Spleen (tissue), 11 donors: ENCODE measurements at regions not wholly inside any gene's neighbourhood (a gene's known extent, or its start where the extent isn't known, plus 50 kb on each side); places are given as distances from the start of the nearest gene placed in this dataset.

Experiments used
- DNase-seq: peaks from one replicate; pipeline ENCODE4 v3.0.0-alpha.2; 2020
- H3K27ac ChIP-seq, 8 donors: fragments of 200-600 bp; sonication (generic) in 7 of 8; 1 replicate in 4 of 8; 2 replicates in 4 of 8; pipeline versions ENCODE4 v1.5.0 to v1.8.0; 2016 to 2021; ENCODE audit warnings: inconsistent platforms in 4 of 8, mild to moderate bottlenecking in 4 of 8, moderate library complexity in 1 of 8
- H3K27me3 ChIP-seq, 7 donors: fragments of 200-600 bp; sonication (generic) in 6 of 7; replicated peaks in 1 of 7; 1 replicate in 4 of 7; 2 replicates in 3 of 7; pipeline versions ENCODE4 v1.5.0 to v1.8.0; 2016 to 2021; ENCODE audit warnings: inconsistent platforms in 3 of 7, mild to moderate bottlenecking in 1 of 7
- H3K36me3 ChIP-seq, 6 donors: fragments of 200-600 bp; sonication (generic) in 5 of 6; 1 replicate in 4 of 6; 2 replicates in 2 of 6; pipeline versions ENCODE4 v1.5.0 to v1.8.0; 2016 to 2021; ENCODE audit warnings: inconsistent platforms in 2 of 6
- H3K4me1 ChIP-seq, 6 donors: fragments of 200-600 bp; sonication (generic) in 5 of 6; 1 replicate in 3 of 6; 2 replicates in 3 of 6; pipeline versions ENCODE4 v1.5.0 to v1.8.0; 2016 to 2021; ENCODE audit warnings: inconsistent platforms in 3 of 6
- H3K4me3 ChIP-seq, 8 donors: fragments of 200-600 bp; sonication (generic) in 7 of 8; 1 replicate in 4 of 8; 2 replicates in 4 of 8; pipeline versions ENCODE4 v1.5.0 to v1.8.0; 2016 to 2021; ENCODE audit warnings: inconsistent platforms in 4 of 8, mild to moderate bottlenecking in 4 of 8, moderate library complexity in 2 of 8
- H3K9me3 ChIP-seq, 8 donors: fragments of 200-600 bp; sonication (generic) in 7 of 8; 1 replicate in 4 of 8; 2 replicates in 4 of 8; pipeline versions ENCODE4 v1.5.0 to v1.8.0; 2016 to 2021; ENCODE audit warnings: inconsistent platforms in 4 of 8
- POLR2A ChIP-seq, 3 donors: fragments of 450-650 bp; IDR thresholded peaks; one replicate each; pipeline ENCODE4 v1.5.1; 2017; ENCODE audit warnings: antibody characterized with exemption in 3 of 3, mild to moderate bottlenecking in 1 of 3
- POLR2AphosphoS5 ChIP-seq, 3 donors: sonication (generic); formaldehyde crosslinking; IDR thresholded peaks; one replicate each; pipeline ENCODE4 v1.5.1; 2017; ENCODE audit warnings: antibody characterized with exemption in 3 of 3
- WGBS, 5 donors: extraction: QIAGEN DNeasy Blood & Tissue Kit in 3 of 5; methylation state at CpG; one replicate each; pipeline versions ENCODE4 v1.1.5 to v1.1.7; 2013 to 2018; 5-methylcytosine and 5-hydroxymethylcytosine counted together
- intact Hi-C: fragments of 100-400 bp; cut with DNase I; formaldehyde crosslinking; loops from one replicate; pipeline ENCODE4 v1.15.0; 2023; ENCODE audit warnings: low total_unique reads
- TF ChIP-seq, protein P1 (sequence below), 11 experiments: fragments of 200-600 bp in 7 of 11; fragments of 450-650 bp in 4 of 11; sonication (generic) in 4 of 11; IDR thresholded peaks in 8 of 11; conservative IDR thresholded peaks in 3 of 11; 1 replicate in 7 of 11; 2 replicates in 4 of 11; pipeline versions ENCODE4 v1.4.0 to v1.8.0; 2016 to 2021; ENCODE audit warnings: antibody characterized with exemption in 11 of 11, inconsistent platforms in 4 of 11, mild to moderate bottlenecking in 1 of 11
- donor health status: healthy with polysubstance abuse.
- donor health status: DM: no; HTN: no; CAD: no; lungs with moderate emphysema.
- donor health status: DM: no; HTN: no; CAD: no.
- donor health status: Bipolar disorder and iron deficiency.
- donor health status: healthy.
- donor health status: DM: no; HTN: no; CAD: no.
- donor health status: DM: yes; HTN: yes; CAD: no.

- no peaks in the 10 kb centered on the region for H3K9me3 ChIP-seq
- intact Hi-C loops, result no loop called here
- H3K27ac ChIP-seq, result peak overlapping the region in 6 of 8 donors; percentile 7 to 65 (median 49)
- no peak for TF ChIP-seq POLR2AphosphoS5 (IDR thresholded peaks at IDR 0.05)
- TF ChIP-seq, protein P1, sequence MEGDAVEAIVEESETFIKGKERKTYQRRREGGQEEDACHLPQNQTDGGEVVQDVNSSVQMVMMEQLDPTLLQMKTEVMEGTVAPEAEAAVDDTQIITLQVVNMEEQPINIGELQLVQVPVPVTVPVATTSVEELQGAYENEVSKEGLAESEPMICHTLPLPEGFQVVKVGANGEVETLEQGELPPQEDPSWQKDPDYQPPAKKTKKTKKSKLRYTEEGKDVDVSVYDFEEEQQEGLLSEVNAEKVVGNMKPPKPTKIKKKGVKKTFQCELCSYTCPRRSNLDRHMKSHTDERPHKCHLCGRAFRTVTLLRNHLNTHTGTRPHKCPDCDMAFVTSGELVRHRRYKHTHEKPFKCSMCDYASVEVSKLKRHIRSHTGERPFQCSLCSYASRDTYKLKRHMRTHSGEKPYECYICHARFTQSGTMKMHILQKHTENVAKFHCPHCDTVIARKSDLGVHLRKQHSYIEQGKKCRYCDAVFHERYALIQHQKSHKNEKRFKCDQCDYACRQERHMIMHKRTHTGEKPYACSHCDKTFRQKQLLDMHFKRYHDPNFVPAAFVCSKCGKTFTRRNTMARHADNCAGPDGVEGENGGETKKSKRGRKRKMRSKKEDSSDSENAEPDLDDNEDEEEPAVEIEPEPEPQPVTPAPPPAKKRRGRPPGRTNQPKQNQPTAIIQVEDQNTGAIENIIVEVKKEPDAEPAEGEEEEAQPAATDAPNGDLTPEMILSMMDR (IDR thresholded peaks at IDR 0.05 in 8 of 11, conservative IDR thresholded peaks at IDR 0.05 in 3 of 11), result no peak
- TF ChIP-seq POLR2A (IDR thresholded peaks at IDR 0.05), result no peak
- H3K36me3 ChIP-seq, result no peaks in the 10 kb centered on the region
- no peaks in the 10 kb centered on the region for H3K27me3 ChIP-seq
- WGBS, 5 donors, result 20 to 33% (median 24%) methylated on average over 7 of the region's 7 CpGs
- DNase-seq, result no peak
- H3K4me3 ChIP-seq, result peak overlapping the region in 2 of 8 donors; percentile 17 to 25
- H3K4me1 ChIP-seq, result peaks cover 0 to 10% (median 3%) of the 10 kb centered on the region in 6 donors
Measured at GRCh38 chr15:53448232-53449015, 311.0 kb downstream of the WDR72 start.

DNA sequence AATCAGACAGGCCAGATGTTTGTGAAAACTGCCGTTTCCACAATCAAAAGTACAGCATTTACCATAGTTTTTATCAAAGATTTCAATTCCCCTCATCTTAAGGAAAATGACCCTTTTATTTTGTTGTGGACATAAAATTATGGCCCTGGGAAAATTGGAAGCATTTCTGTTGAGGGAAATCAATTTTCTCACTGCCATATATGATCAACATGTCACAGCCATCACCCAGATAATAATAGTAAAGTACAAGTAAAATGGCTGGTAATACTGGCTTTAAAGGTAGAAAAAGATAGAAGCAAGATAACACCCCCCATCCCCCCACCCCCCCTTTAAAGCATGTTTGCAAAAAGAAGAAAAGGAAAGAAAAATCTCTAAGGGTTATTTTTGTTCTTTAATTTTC, 311.7 kb downstream of the WDR72 start:
- no peak overlapping the region for H3K4me3 ChIP-seq
- no peaks in the 10 kb centered on the region for H3K27me3 ChIP-seq
- no peaks in the 10 kb centered on the region for H3K36me3 ChIP-seq
- intact Hi-C loops, result no loop called here
- H3K9me3 ChIP-seq, result no peaks in the 10 kb centered on the region
- no peak for DNase-seq
- TF ChIP-seq POLR2AphosphoS5 (IDR thresholded peaks at IDR 0.05) (no peak), POLR2A (IDR thresholded peaks at IDR 0.05) (no peak)
- TF ChIP-seq, protein P1 (IDR thresholded peaks at IDR 0.05 in 8 of 11, conservative IDR thresholded peaks at IDR 0.05 in 3 of 11), result no peak
- H3K4me1 ChIP-seq, result peaks cover 0 to 10% (median 3%) of the 10 kb centered on the region in 6 donors
- peak overlapping the region in 3 of 8 donors; percentile 43 to 65 (median 60) for H3K27ac ChIP-seq
- 68 to 83% (median 74%) methylated on average over 1 of the region's 1 CpG for WGBS, 5 donors

DNA sequence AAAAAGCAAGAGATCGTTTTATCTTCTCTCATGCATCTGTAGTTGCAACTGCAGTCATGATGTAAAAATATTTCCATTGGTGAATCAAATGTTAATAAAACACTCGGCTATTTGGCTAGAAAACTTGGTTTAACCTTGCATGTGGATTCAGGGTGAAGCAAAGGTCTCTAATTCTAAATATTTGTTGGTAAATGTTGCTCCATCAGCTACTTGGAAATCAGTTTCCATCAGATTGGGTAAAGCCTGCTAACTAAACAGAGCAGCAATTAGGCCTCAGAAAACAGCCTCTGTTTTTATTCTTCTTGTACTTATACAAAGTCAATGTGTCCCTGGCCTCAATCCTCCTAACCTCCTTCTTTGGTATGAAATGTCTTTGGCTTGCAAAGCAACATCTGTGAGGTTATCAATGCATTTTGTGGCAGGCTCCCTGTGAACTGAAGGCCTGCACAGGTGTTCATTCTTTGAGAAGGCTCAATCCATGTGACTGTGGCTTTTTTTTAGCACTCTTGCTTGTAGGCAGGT, 312.3 kb downstream of the WDR72 start:
- Histone ChIP-seq H3K27ac (no peak overlapping the region), H3K9me3 (no peaks in the 10 kb centered on the region), H3K36me3 (no peaks in the 10 kb centered on the region), H3K4me1 (peaks cover 0 to 10% (median 3%) of the 10 kb centered on the region in 6 donors), H3K4me3 (no peak overlapping the region), H3K27me3 (no peaks in the 10 kb centered on the region)
- DNase-seq, result no peak
- TF ChIP-seq, protein P1 (IDR thresholded peaks at IDR 0.05 in 8 of 11, conservative IDR thresholded peaks at IDR 0.05 in 3 of 11), result no peak
- TF ChIP-seq POLR2A (IDR thresholded peaks at IDR 0.05) (no peak), POLR2AphosphoS5 (IDR thresholded peaks at IDR 0.05) (no peak)
- 76 to 90% (median 78%) methylated on average over 2 of the region's 2 CpGs for WGBS, 5 donors
- intact Hi-C loops, result no loop called here

- Histone ChIP-seq H3K9me3 (no peaks in the 10 kb centered on the region), H3K27me3 (no peaks in the 10 kb centered on the region), H3K4me3 (no peak overlapping the region), H3K4me1 (peaks cover 0 to 10% (median 3%) of the 10 kb centered on the region in 6 donors), H3K36me3 (no peaks in the 10 kb centered on the region), H3K27ac (no peak overlapping the region)
- intact Hi-C loops, result no loop called here
- WGBS, 5 donors, result 0 to 60% (median 52%) methylated on average over 1 of the region's 1 CpG
- TF ChIP-seq, protein P1 (IDR thresholded peaks at IDR 0.05 in 8 of 11, conservative IDR thresholded peaks at IDR 0.05 in 3 of 11), result no peak
- TF ChIP-seq POLR2AphosphoS5 (IDR thresholded peaks at IDR 0.05) (no peak), POLR2A (IDR thresholded peaks at IDR 0.05) (no peak)
- DNase-seq, result no peak
Measured at GRCh38 chr15:53446376-53446775, 313.1 kb downstream of the WDR72 start.
